Body of pancreas (tissue), 4 donors: ENCODE measurements at regions not wholly inside any gene's neighbourhood (a gene's known extent, or its start where the extent isn't known, plus 50 kb on each side); places are given as distances from the start of the nearest gene placed in this dataset.
A peak's percentile ranks its signal among the peaks of the same experiment; 100 is the strongest.
"Not testable (repeated sequence)": the region's sequence is repeated elsewhere in the genome, so short reads cannot be mapped to it uniquely, and the experiment has no call there.

ENCODE experiments used
- ATAC-seq: fragments of 150-250 bp; one replicate; pipeline ENCODE4 v1.9.1; 2016
- DNase-seq, 4 donors: peaks; one replicate each; pipeline ENCODE4 v3.0.0-alpha.2; 2019
- H3K27ac ChIP-seq, 4 donors: fragments of 200-600 bp; sonication (generic); 1 replicate in 3 of 4; 2 replicates in 1 of 4; pipeline versions ENCODE4 v1.5.1 to v1.6.1; 2016 to 2019; ENCODE audit warnings: mild to moderate bottlenecking in 1 of 4, mixed read lengths in 1 of 4, moderate library complexity in 1 of 4
- H3K27me3 ChIP-seq, 2 donors: fragments of 200-600 bp; sonication (generic); one replicate each; pipeline ENCODE4 v1.6.0; 2016; ENCODE audit warnings: mild to moderate bottlenecking in 1 of 2
- H3K36me3 ChIP-seq, 2 donors: fragments of 200-600 bp; sonication (generic); replicated peaks in 1 of 2; 2 replicates each; pipeline ENCODE4 v1.5.1; 2016; ENCODE audit warnings: low read depth in 2 of 2; ENCODE audit not compliant: insufficient read depth in 1 of 2
- H3K4me1 ChIP-seq: fragments of 200-600 bp; sonication (generic); one replicate; pipeline ENCODE4 v1.6.0; 2016
- H3K4me3 ChIP-seq, 2 donors: fragments of 200-600 bp; sonication (generic); 1 replicate in 1 of 2; 2 replicates in 1 of 2; pipeline ENCODE4 v1.5.1; 2016 to 2019
- H3K9me3 ChIP-seq, 3 donors: fragments of 200-600 bp; sonication (generic); 1 replicate in 2 of 3; 2 replicates in 1 of 3; pipeline ENCODE4 v1.5.1; 2016
- POLR2A ChIP-seq, 3 donors: fragments of 450-650 bp; IDR thresholded peaks; one replicate each; pipeline ENCODE4 v1.6.1; 2016; ENCODE audit warnings: antibody characterized with exemption in 3 of 3, mild to moderate bottlenecking in 2 of 3
- WGBS, 2 donors: methylation state at CpG; one replicate each; pipeline ENCODE4 v1.1.5; 2017; 5-methylcytosine and 5-hydroxymethylcytosine counted together
- intact Hi-C: fragments of 100-400 bp; cut with DNase I; formaldehyde crosslinking; loops from one replicate; pipeline ENCODE4 v1.15.1; 2023
- TF ChIP-seq, protein P1 (sequence below), 7 experiments: fragments of 450-650 bp in 4 of 7; fragments of 200-600 bp in 3 of 7; sonication (generic) in 3 of 7; IDR thresholded peaks; one replicate each; pipeline ENCODE4 v1.5.1; 2016 to 2019; ENCODE audit warnings: antibody characterized with exemption in 7 of 7

DNA sequence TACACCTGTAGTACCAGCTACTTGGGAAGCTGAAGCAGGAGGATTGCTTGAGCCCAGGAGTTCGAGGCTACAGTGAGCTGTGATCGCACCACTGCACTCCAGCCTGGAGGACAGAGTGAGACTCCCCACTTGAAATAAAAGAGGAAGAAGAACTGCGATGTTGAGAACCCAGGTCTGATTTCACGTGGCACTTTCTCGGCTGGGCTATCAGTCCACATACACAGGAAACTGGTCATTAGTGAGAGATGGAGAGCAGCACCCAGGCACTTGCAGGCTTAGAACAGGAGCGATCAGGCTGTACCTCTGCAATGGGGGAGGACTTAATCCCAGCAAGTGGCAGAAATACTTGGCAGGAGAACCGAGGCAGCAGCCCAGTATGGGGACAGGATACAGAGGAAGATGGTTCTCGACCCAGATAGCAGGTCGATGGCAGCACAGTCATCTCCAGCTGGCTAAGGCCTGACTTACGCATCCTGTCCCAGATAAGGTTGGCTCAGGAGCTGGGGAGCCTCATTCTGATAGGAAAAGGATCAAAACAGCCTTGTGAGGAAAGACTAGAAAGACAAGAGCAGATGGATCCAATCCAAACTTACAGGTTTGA is 487.7 kb upstream of the AUTS2 start:
- H3K27ac ChIP-seq, result no peak overlapping the region
- H3K9me3 ChIP-seq, result no peaks in the 10 kb centered on the region
- ATAC-seq (no peak), DNase-seq (no peak)
- H3K27me3 ChIP-seq, result no peaks in the 10 kb centered on the region
- TF ChIP-seq, protein P1, sequence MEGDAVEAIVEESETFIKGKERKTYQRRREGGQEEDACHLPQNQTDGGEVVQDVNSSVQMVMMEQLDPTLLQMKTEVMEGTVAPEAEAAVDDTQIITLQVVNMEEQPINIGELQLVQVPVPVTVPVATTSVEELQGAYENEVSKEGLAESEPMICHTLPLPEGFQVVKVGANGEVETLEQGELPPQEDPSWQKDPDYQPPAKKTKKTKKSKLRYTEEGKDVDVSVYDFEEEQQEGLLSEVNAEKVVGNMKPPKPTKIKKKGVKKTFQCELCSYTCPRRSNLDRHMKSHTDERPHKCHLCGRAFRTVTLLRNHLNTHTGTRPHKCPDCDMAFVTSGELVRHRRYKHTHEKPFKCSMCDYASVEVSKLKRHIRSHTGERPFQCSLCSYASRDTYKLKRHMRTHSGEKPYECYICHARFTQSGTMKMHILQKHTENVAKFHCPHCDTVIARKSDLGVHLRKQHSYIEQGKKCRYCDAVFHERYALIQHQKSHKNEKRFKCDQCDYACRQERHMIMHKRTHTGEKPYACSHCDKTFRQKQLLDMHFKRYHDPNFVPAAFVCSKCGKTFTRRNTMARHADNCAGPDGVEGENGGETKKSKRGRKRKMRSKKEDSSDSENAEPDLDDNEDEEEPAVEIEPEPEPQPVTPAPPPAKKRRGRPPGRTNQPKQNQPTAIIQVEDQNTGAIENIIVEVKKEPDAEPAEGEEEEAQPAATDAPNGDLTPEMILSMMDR (IDR thresholded peaks at IDR 0.05), result no peak
- TF ChIP-seq POLR2A (IDR thresholded peaks at IDR 0.05), result no peak
- no peaks in the 10 kb centered on the region for H3K4me1 ChIP-seq
- intact Hi-C loops, result no loop called here
- no peaks in the 10 kb centered on the region for H3K36me3 ChIP-seq
- H3K4me3 ChIP-seq, result no peak overlapping the region
- 73 to 82% methylated on average over 10 of the region's 10 CpGs for WGBS, 2 donors

DNA sequence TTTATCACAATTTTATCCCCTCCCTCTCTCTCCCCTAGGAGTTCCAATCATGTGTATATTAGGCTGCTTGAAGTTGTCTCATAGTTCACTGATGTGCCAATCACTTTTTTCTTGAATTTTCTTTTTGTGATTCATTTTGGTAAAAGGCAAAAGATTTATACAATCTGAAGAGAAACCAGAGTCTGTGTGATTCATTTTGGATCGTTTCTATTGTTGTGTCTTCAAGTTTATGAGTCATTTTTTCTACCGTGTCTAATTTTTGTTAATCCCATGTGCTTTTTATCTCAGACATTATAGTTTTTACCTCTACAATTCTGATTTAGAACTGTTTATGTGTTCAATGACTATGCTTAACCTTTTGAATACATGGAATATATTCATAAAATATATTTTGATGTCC is 483.9 kb upstream of the AUTS2 start:
- no peak for TF ChIP-seq POLR2A (IDR thresholded peaks at IDR 0.05)
- TF ChIP-seq, protein P1 (IDR thresholded peaks at IDR 0.05), result no peak
- intact Hi-C loops, result no loop called here
- H3K4me1 ChIP-seq, result no peaks in the 10 kb centered on the region
- H3K27ac ChIP-seq, result no peak overlapping the region
- H3K27me3 ChIP-seq, result no peaks in the 10 kb centered on the region
- no peaks in the 10 kb centered on the region for H3K9me3 ChIP-seq
- H3K36me3 ChIP-seq, result no peaks in the 10 kb centered on the region
- ATAC-seq (no peak), DNase-seq (no peak)
- 45 to 57% methylated on average over 2 of the region's 2 CpGs for WGBS, 2 donors
- H3K4me3 ChIP-seq, result no peak overlapping the region

DNA sequence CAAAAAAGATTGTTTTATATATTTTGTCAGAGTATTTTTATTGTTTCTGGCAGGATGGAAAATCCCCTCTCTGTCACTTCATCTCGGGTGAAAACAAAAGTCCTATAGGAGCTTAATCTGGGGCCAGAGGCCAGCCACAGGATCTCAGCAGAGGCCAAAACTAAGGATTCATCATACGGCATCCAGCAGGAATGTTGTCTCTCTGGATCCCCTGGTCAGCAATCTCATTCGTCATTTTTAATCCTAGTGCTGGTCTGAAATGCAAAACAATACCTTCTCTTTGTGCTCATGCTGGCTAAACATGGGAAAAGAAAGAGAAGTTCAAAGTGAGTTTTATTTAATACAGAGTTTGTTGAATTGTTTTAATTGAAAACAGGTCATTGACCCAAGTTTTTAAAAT is 482.5 kb upstream of the AUTS2 start:
- ATAC-seq, result no peak
- TF ChIP-seq, protein P1 (IDR thresholded peaks at IDR 0.05), result no peak
- no peak for TF ChIP-seq POLR2A (IDR thresholded peaks at IDR 0.05)
- peak in 2 of 4 donors; percentile 5 to 6 for DNase-seq
- Histone ChIP-seq H3K4me3 (no peak overlapping the region), H3K36me3 (no peaks in the 10 kb centered on the region), H3K27ac (peak overlapping the region in 1 of 4 donors; percentile 31), H3K27me3 (no peaks in the 10 kb centered on the region), H3K4me1 (no peaks in the 10 kb centered on the region), H3K9me3 (no peaks in the 10 kb centered on the region)
- 10 to 30% methylated on average over 3 of the region's 3 CpGs for WGBS, 2 donors
- intact Hi-C loops, result no loop called here

DNA sequence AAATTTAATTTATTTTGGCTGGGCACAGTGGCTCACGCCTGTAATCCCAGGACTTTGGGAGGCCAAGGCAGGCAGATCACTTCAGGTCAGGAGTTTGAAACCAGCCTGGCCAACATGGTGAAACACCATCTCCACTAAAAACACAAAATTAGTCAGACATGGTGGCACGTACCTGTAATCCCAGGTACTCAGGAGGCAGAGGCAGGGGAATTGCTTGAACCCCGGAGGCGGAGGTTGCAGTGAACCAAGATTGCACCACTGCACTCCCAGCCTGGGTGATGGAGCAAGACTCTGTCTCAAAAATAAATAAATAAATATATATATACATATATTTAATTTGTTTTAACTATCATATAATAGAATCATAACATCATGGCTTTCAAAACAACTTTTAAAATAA is 482.1 kb upstream of the AUTS2 start:
- intact Hi-C loops, H3K4me3 ChIP-seq: not testable (repeated sequence)
- 60 to 68% methylated on average over 4 of the region's 4 CpGs for WGBS, 2 donors

DNA sequence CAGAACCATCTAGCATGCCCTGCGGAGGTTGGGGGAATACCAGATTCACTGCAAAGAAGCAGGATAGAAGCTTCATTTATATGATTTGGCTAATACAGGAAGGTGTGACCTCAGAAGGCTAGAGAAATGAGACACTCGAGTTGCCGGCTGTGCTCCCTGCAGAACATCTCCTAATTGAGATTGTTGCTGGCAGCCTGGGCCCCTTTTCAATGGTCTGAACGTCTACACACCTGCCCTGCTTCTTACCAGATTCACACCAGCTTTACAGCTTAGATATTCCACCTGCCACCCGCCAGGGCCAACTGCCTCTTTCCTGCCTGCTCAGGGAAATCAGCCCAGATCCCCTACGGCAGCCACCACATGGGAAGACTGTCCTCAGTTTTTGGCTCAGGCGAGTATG is 475.3 kb upstream of the AUTS2 start:
- no peaks in the 10 kb centered on the region for H3K36me3 ChIP-seq
- 51 to 56% methylated on average over 7 of the region's 7 CpGs for WGBS, 2 donors
- TF ChIP-seq, protein P1 (IDR thresholded peaks at IDR 0.05), result no peak
- no peak for TF ChIP-seq POLR2A (IDR thresholded peaks at IDR 0.05)
- DNase-seq (no peak), ATAC-seq (no peak)
- no peak overlapping the region for H3K27ac ChIP-seq
- H3K27me3 ChIP-seq, result no peaks in the 10 kb centered on the region
- H3K4me3 ChIP-seq, result no peak overlapping the region
- H3K4me1 ChIP-seq, result no peaks in the 10 kb centered on the region
- intact Hi-C loops, result no loop called here
- H3K9me3 ChIP-seq, result no peaks in the 10 kb centered on the region

More for the DNA sequence above, 482.1 kb upstream of the AUTS2 start:
- H3K36me3 ChIP-seq, H3K9me3 ChIP-seq, ATAC-seq, DNase-seq, H3K27me3 ChIP-seq, H3K4me1 ChIP-seq: not testable (repeated sequence)
- H3K27ac ChIP-seq, result peak overlapping the region in 1 of 4 donors; percentile 31
